H1 (cell line): ENCODE measurements at regions not wholly inside any gene's neighbourhood (a gene's known extent, or its start where the extent isn't known, plus 50 kb on each side); places are given as distances from the start of the nearest gene placed in this dataset.
A peak's percentile ranks its signal among the peaks of the same experiment; 100 is the strongest.

ENCODE experiments used
- CTCF ChIA-PET: fragments of 300-600 bp; sonication (Branson Sonifier 250); formaldehyde crosslinking; loops from one replicate; lab custom pipeline; 2021; ENCODE audit not compliant: partially characterized antibody; lab: Charles Lee
- POLR2A ChIA-PET: fragments of 300-600 bp; sonication (Branson Sonifier 250); formaldehyde crosslinking; loops from one replicate; lab custom pipeline; 2021; ENCODE audit warnings: inconsistent platforms; ENCODE audit not compliant: partially characterized antibody; lab: Charles Lee
- DNase-seq, 2 experiments: peaks; one replicate each; pipeline versions ENCODE4 v3.0.0 to v3.0.0-alpha.2; 2010 to 2022; ENCODE audit warnings: low spot score in 2 of 2, low read depth in 1 of 2, mixed read lengths in 1 of 2
- FAIRE-seq: peaks from 2 replicates; lab custom pipeline; 2011; peaks lifted over from hg19 to GRCh38; lab: Jason Lieb, UNC
- H2AFZ ChIP-seq: 2 replicates; pipeline ENCODE4 v1.8.1; 2012; ENCODE audit warnings: low read length, inconsistent platforms
- H2AK5ac ChIP-seq: 2 replicates; pipeline ENCODE4 v1.6.1; 2013; ENCODE audit warnings: low read depth, low read length
- H2BK120ac ChIP-seq: replicated peaks from 2 replicates; pipeline ENCODE3; 2013; ENCODE audit warnings: low read depth, low read length, inconsistent platforms
- H2BK12ac ChIP-seq: 2 replicates; pipeline ENCODE4 v1.6.1; 2013; ENCODE audit warnings: low read depth, low read length
- H2BK15ac ChIP-seq: 2 replicates; pipeline ENCODE4 v1.6.1; 2013; ENCODE audit warnings: low read length
- H2BK20ac ChIP-seq: 2 replicates; pipeline ENCODE4 v1.6.1; 2013; ENCODE audit warnings: low read length
- H2BK5ac ChIP-seq: 2 replicates; pipeline ENCODE4 v1.6.1; 2013; ENCODE audit warnings: low read depth, low read length
- H3K14ac ChIP-seq: 2 replicates; pipeline ENCODE4 v1.6.1; 2013; ENCODE audit warnings: inconsistent platforms; ENCODE audit not compliant: insufficient read length
- H3K18ac ChIP-seq: 2 replicates; pipeline ENCODE4 v1.6.1; 2013; ENCODE audit warnings: low read length; ENCODE audit errors: extremely low read depth
- H3K23ac ChIP-seq: 2 replicates; pipeline ENCODE4 v1.6.1; 2013; ENCODE audit warnings: inconsistent platforms; ENCODE audit not compliant: insufficient read length
- H3K23me2 ChIP-seq: 2 replicates; pipeline ENCODE4 v1.6.1; 2013; ENCODE audit warnings: low read depth, low read length
- H3K27ac ChIP-seq: 2 replicates; pipeline ENCODE4 v1.6.1; 2011; ENCODE audit warnings: low read depth, low read length, inconsistent platforms
- H3K27me3 ChIP-seq, 4 experiments: replicated peaks in 1 of 4; 1 replicate in 1 of 4; 2 replicates in 3 of 4; pipeline versions ENCODE4 v1.6.1 to v1.8.1; 2011 to 2013; ENCODE audit warnings: low read length in 3 of 4, mild to moderate bottlenecking in 3 of 4, inconsistent platforms in 2 of 4, mixed read lengths in 2 of 4, moderate library complexity in 1 of 4; ENCODE audit not compliant: control insufficient read depth in 3 of 4, insufficient read depth in 3 of 4; ENCODE audit errors: extremely low read depth in 1 of 4
- H3K36me3 ChIP-seq, 4 experiments: 2 replicates each; pipeline versions ENCODE4 v1.6.1 to v1.8.1; 2011 to 2013; ENCODE audit warnings: mild to moderate bottlenecking in 4 of 4, low read length in 3 of 4, moderate library complexity in 2 of 4, control low read depth in 1 of 4, inconsistent platforms in 1 of 4; ENCODE audit not compliant: insufficient read depth in 4 of 4, control insufficient read depth in 2 of 4
- H3K4ac ChIP-seq: replicated peaks from 2 replicates; pipeline ENCODE3; 2013; ENCODE audit warnings: low read length, low read depth, mixed read lengths, inconsistent platforms; ENCODE audit not compliant: insufficient read length
- H3K4me1 ChIP-seq, 4 experiments: replicated peaks in 1 of 4; 1 replicate in 1 of 4; 2 replicates in 3 of 4; pipeline versions ENCODE4 v1.6.1 to v1.8.1; 2011 to 2013; ENCODE audit warnings: low read length in 3 of 4, inconsistent platforms in 2 of 4, mixed read lengths in 1 of 4; ENCODE audit not compliant: insufficient read depth in 4 of 4, control insufficient read depth in 3 of 4
- H3K4me2 ChIP-seq, 2 experiments: 2 replicates each; pipeline versions ENCODE4 v1.6.1 to v1.8.1; 2011 to 2013; ENCODE audit warnings: low read depth in 2 of 2, low read length in 2 of 2, control low read depth in 1 of 2, inconsistent platforms in 1 of 2, mild to moderate bottlenecking in 1 of 2; ENCODE audit not compliant: insufficient read depth in 1 of 2
- H3K4me3 ChIP-seq, 4 experiments: fragments of 200-600, 300-600 bp in 1 of 4; sonication (generic), shearing (Covaris generic), sonication (Bioruptor Twin) in 1 of 4; 2 replicates each; pipeline versions ENCODE4 v1.5.1 to v1.8.1; 2011 to 2016; ENCODE audit warnings: low read length in 4 of 4, low read depth in 3 of 4, control low read depth in 2 of 4, inconsistent platforms in 2 of 4, mild to moderate bottlenecking in 2 of 4, mixed read lengths in 1 of 4, moderate library complexity in 1 of 4; ENCODE audit not compliant: insufficient read depth in 2 of 4; ENCODE audit errors: extremely low read depth in 1 of 4
- H3K56ac ChIP-seq: replicated peaks from 2 replicates; pipeline ENCODE3; 2013; ENCODE audit warnings: low read depth, mild to moderate bottlenecking, mixed read lengths, low read length, inconsistent platforms; ENCODE audit not compliant: insufficient read length
- H3K79me1 ChIP-seq: 2 replicates; pipeline ENCODE4 v1.6.1; 2013; ENCODE audit warnings: low read depth, low read length, control low read depth
- H3K79me2 ChIP-seq, 2 experiments: 2 replicates each; pipeline versions ENCODE4 v1.6.1 to v1.8.1; 2012 to 2013; ENCODE audit warnings: low read length in 2 of 2, mild to moderate bottlenecking in 2 of 2, inconsistent platforms in 1 of 2; ENCODE audit not compliant: insufficient read depth in 2 of 2, control insufficient read depth in 1 of 2
- H3K9ac ChIP-seq, 4 experiments: replicated peaks in 1 of 4; 1 replicate in 1 of 4; 2 replicates in 3 of 4; pipeline versions ENCODE4 v1.6.1 to v1.8.1; 2011 to 2013; ENCODE audit warnings: low read depth in 3 of 4, low read length in 3 of 4, control low read depth in 2 of 4, mild to moderate bottlenecking in 2 of 4, moderate library complexity in 2 of 4, inconsistent platforms in 1 of 4; ENCODE audit errors: extremely low read depth in 1 of 4
- H3K9me3 ChIP-seq, 2 experiments: 2 replicates each; pipeline versions ENCODE4 v1.6.1 to v1.8.1; 2012 to 2013; ENCODE audit warnings: mild to moderate bottlenecking in 2 of 2, moderate library complexity in 2 of 2, control low read depth in 1 of 2, inconsistent platforms in 1 of 2, low read depth in 1 of 2, low read length in 1 of 2, mixed read lengths in 1 of 2; ENCODE audit not compliant: insufficient read depth in 2 of 2
- H4K20me1 ChIP-seq, 2 experiments: replicated peaks in 1 of 2; 2 replicates each; pipeline versions ENCODE3 to v1.8.1; 2011 to 2013; ENCODE audit warnings: inconsistent platforms in 2 of 2, low read length in 2 of 2, mild to moderate bottlenecking in 1 of 2; ENCODE audit not compliant: insufficient read depth in 2 of 2, control insufficient read depth in 1 of 2
- H4K5ac ChIP-seq: 2 replicates; pipeline ENCODE4 v1.6.1; 2013; ENCODE audit warnings: low read length, low read depth, mixed read lengths, inconsistent platforms; ENCODE audit not compliant: insufficient read length
- H4K8ac ChIP-seq: 2 replicates; pipeline ENCODE4 v1.8.0; 2013; ENCODE audit warnings: mild to moderate bottlenecking, moderate library complexity, low read length, inconsistent platforms; ENCODE audit not compliant: insufficient read depth; ENCODE audit errors: extremely low read depth
- H4K91ac ChIP-seq: replicated peaks from 2 replicates; pipeline ENCODE3; 2013; ENCODE audit warnings: low read length, mixed read lengths, inconsistent platforms; ENCODE audit not compliant: insufficient read length
- ASH2L ChIP-seq: fragments of 200-600, 300-600 bp; sonication (generic); IDR thresholded peaks from one replicate; pipeline ENCODE4 v1.7.1; 2017; ENCODE audit warnings: low read length
- HDAC6 ChIP-seq: IDR thresholded peaks from one replicate; pipeline ENCODE4 v1.7.1; 2012; ENCODE audit warnings: low read depth, mild to moderate bottlenecking, inconsistent platforms, low read length, moderate library complexity
- SAP30 ChIP-seq: fragments of 300-600 bp; sonication (generic); IDR thresholded peaks from 2 replicates; pipeline ENCODE4 v1.7.1; 2012; ENCODE audit warnings: low read length, moderate library complexity, mild to moderate bottlenecking, inconsistent platforms; ENCODE audit not compliant: insufficient read depth, insufficient replicate concordance
- WGBS, 2 experiments: shearing (Covaris generic) in 1 of 2; methylation state at CpG; one replicate each; pipeline versions ENCODE4 v1.1.6 to v1.1.7; 2013 to 2015; ENCODE audit warnings: low lambda C conversion rate in 2 of 2, mixed read lengths in 2 of 2, inconsistent platforms in 1 of 2, low coverage in 1 of 2, missing lambda C conversion rate in 1 of 2; ENCODE audit not compliant: insufficient replicate concordance in 2 of 2, insufficient coverage in 1 of 2, insufficient read length in 1 of 2; ENCODE audit errors: extremely low coverage in 1 of 2, missing lambda C conversion rate in 1 of 2; 5-methylcytosine and 5-hydroxymethylcytosine counted together

DNA sequence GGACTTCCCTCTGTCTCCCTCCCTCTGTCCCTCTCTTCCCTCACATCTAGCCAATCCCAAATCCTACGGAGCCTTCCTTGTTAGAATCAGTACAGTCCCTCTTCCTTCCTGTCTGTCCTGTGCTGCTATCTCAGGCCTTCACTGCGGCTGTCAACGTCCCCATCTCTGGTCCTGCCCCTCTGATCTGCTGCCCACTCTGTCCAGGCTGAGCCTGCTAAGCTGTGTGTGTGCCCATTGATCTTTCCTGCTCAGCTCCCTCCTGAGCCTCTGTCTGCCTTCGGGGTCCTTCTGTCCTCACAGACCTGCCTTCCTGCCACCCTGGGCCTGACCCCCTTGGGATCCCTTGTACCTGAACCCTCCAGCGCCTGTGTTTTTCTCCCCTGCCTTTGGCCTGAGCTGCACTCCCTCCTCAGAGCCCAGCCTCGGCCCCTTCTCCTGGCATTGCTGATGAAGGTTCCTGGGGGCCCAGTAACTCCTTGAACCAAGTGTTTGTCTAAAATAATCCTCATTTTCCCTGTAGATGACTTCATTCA is 182.1 kb upstream of the SHH start:
- Histone ChIP-seq H3K36me3 (no peaks in the 10 kb centered on the region), H2BK20ac (no peak overlapping the region), H4K5ac (no peak overlapping the region), H3K27me3 (no peaks in the 10 kb centered on the region), H2BK5ac (no peak overlapping the region; the same call in 1 of the 2 replicates), H3K4me2 (no peak overlapping the region), H4K91ac (no peak overlapping the region), H3K27ac (no peak overlapping the region), H4K20me1 (no peaks in the 10 kb centered on the region), H2BK15ac (no peak overlapping the region), H2AFZ (no peak overlapping the region), H3K14ac (no peak overlapping the region), H4K8ac (no peak overlapping the region), H3K9ac (no peak overlapping the region), H3K4me3 (no peak overlapping the region), H2BK12ac (no peak overlapping the region), H3K4ac (no peak overlapping the region), H3K79me2 (no peaks in the 10 kb centered on the region), H2AK5ac (no peak overlapping the region), H3K56ac (no peak overlapping the region), H3K23me2 (no peaks in the 10 kb centered on the region), H3K18ac (no peak overlapping the region), H3K4me1 (no peaks in the 10 kb centered on the region), H3K23ac (no peak overlapping the region), H3K79me1 (no peaks in the 10 kb centered on the region), H2BK120ac (no peak overlapping the region), H3K9me3 (peaks cover 5 to 14% of the 10 kb centered on the region in 2 experiments; a peak in 2 of 4 replicates)
- FAIRE-seq (no peak), DNase-seq (peak in 1 of 2 experiments; percentile 23)
- WGBS, 2 experiments, result 97% methylated on average over 6 of the region's 6 CpGs; no CpG with 5 or more reads in 1 of the 2 experiments
- ChIA-PET POLR2A (no interaction called here), CTCF (interaction anchor here (0.6 to 0.9 kb wide), 2 partner anchors 89 to 480 kb away, joined by 4 to 5 read pairs; no protein-coding TSS in a partner anchor)
- TF ChIP-seq HDAC6, result no peak
- TF ChIP-seq ASH2L, result no peak
- no peak for TF ChIP-seq SAP30
